GM19438 (cell line): ENCODE measurements at regions not wholly inside any gene's neighbourhood (a gene's known extent, or its start where the extent isn't known, plus 50 kb on each side); places are given as distances from the start of the nearest gene placed in this dataset.
"Not testable (repeated sequence)": the region's sequence is repeated elsewhere in the genome, so short reads cannot be mapped to it uniquely, and the experiment has no call there.

Source experiments
- ATAC-seq: cut with Tn5 transposase; IDR thresholded peaks from one replicate; pipeline ENCODE4 v1.9.1; 2021; ENCODE audit warnings: low read depth; ENCODE audit not compliant: unreplicated experiment

- ATAC-seq, result no peak
Measured at GRCh38 chr4:54403700-54404453, 174.8 kb downstream of the PDGFRA start.

DNA sequence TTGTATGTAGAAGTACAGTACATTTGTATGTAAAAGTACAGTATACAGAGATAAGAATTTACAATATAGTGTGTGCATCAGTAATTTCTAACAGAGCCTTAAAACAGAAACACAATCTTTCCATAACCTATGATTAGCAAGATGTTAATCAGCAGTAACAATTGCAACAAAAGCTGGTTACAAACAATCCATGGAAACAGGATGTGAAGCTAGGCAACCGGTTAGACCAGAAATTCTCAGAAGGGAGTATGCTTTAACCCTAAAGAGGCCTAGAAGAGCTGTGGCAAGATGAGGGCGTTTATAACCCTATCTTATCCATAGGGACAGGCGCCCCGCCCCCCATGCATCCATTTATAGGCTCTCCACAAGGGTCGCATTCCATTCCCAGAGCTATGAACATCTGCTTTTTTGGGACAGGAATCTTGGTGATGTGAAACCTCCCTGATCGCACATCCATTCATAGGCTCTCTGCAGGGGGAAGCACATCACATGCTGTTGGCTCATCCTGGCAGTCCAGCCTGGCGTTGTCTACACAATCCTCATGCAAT lies 180.3 kb downstream of the PDGFRA start:
- not testable (repeated sequence) for ATAC-seq

DNA sequence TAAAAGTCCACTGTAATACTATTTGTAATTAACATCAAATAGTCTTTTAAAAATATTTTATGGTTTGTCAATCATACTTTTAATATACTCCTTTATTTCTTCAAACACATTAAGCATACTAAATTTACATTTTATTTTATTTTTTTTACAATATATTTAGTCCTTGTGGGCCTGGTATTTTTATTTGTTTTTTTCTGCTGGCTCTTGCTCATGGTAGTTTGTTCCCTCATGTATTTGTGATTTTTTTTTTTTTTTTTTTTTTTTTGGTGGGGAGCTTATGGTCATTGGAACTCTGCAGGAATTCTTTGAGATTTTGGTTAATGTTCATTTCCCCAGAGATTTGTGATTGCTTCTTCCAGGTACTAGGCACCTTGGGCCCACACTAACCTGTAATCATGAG lies 185.5 kb downstream of the PDGFRA start:
- no peak for ATAC-seq

GRCh38 chr4:54417476-54417875 lies 188.4 kb downstream of the PDGFRA start:
- ATAC-seq, result no peak

DNA sequence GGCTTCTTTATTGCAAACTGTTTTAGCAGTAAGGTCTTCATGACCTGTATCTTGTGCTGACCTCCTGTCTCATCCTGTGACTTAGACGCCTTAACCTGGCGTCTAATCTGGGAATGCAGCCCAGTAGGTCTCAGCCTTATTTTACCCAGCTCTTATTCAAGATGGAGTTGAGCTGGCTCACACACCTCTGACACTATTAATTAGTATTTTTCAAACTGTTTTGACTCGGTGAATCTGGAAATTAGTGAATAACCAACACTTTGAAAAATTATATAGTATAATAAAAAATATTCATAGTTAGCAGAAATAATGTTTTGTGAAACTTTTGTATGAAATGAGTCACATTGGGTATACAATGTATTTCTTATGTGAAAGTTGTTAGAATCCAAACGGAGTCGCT lies 189.4 kb downstream of the PDGFRA start:
- no peak for ATAC-seq

- ATAC-seq, result no peak
Measured at GRCh38 chr4:54423066-54423465, 194.0 kb downstream of the PDGFRA start.

DNA sequence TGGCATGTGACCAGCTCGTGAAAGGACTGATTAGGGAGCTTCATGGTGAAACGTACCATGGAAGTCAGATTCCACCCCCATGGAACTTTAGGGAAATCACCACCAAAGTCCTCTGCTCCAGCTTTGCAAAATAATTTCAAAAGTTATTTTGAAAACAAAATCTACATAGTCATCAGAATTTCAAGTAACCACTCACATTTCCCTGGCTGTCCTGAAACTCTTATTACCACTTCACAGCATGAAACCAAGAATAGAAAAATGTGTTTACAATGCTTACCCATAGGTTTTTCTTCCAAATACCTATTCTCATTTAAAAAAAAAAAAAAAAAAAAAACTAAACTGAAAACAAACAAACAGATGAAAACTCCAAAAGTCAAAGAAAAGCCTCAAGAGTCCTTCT lies 198.7 kb downstream of the PDGFRA start:
- no peak for ATAC-seq

DNA sequence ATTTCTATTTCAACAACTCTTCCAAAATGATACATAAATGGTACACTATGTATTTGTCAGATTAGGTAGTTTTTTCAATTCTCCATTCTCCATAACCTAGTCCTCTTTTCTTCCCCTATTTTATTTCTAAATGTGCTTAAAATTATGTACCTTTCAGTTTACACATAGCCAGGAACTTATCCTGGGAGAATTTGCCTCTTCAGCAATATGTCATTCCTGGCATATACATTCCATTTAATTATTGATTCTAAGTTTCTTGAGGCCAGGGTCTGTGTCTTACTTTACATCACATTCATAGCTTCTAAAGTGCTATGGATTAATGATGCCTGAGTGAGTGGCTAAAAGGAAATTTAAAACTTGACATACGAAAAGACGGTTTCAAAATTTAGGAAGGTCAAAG lies 199.8 kb downstream of the PDGFRA start:
- no peak for ATAC-seq

GRCh38 chr4:54433686-54434085 lies 204.6 kb downstream of the PDGFRA start:
- ATAC-seq, result no peak

DNA sequence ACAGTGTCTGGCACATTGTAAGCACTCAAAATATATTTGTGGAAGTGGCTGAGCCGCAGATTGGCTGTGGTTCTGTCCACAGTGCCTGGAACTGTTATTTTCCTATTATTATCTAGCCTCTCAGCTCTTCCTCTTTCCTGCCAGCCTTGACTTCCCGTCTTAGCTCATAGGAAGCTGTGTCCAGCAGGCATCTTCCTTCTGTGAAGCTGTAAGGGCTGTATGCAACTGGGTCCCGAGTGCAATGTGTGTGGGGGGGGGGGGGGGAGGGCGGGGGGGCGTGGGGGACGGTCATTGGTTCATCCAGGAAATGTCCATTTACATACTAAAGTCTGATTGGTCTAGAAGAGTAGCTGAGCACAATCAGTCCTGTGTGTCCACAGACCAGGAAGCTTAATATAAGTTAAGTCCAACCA lies 210.7 kb downstream of the PDGFRA start:
- no peak for ATAC-seq

DNA sequence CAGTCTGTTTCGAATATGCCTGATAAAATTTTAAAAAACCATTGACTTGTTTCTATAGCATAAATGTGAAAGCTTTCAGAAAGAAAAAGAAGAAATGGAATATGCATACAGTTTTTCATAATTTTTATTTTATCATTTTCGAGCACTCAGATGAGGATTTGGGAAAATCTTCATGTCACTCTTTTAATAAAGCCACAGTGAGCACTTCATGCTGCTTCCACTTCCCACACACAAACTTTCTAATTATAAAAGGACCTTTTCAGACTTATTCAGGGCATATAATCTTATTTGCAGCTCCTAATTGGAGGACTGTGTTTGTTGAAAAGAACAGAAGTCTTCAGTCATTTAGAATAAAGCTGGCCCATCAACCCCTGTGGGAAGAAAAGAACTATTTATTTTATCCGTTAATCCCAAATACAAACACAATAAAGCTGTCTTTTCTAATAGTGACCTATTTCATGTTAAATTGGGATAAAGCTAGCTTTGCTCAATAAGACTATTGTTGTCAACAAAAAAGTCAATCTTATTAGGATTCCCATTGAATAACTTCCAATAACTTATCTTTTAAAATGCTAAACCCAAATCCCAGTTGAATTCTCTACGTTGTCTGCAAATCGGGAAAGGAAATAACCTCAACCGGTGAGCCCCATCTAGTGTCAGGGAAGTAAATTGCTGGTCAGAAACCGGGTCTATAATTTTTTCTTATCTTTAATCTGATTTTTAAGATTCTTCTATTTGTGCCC lies 211.5 kb downstream of the PDGFRA start:
- no peak for ATAC-seq

GRCh38 chr4:54445866-54446265 lies 211.9 kb upstream of the KIT start:
- ATAC-seq, result no peak

- no peak for ATAC-seq
Measured at GRCh38 chr4:54446581-54446980, 211.2 kb upstream of the KIT start.

GRCh38 chr4:54447304-54447703 lies 210.5 kb upstream of the KIT start:
- ATAC-seq, result no peak

DNA sequence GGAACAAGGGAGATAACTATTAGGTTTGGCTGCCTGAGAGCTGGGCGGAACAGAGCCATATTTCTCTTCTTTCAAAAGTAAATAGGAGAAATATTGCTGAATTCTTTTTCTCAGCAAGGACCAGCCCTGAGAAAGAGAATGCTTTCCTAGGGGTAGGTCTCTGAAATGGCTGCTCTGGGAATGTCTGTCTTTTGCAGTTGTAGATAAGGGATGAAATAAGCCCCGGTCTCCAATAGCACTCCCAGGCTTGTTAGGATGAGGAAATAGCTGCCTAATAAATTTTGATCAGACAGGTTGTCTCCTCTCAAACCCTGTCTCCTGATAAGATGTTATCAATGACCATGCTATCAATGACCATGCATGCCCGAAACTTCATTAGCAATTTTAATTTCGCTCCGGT lies 207.8 kb upstream of the KIT start:
- ATAC-seq, result no peak

GRCh38 chr4:54466960-54467359 lies 190.8 kb upstream of the KIT start:
- not testable (repeated sequence) for ATAC-seq

- ATAC-seq, result no peak
Measured at GRCh38 chr4:54473077-54473545, 184.6 kb upstream of the KIT start.

GRCh38 chr4:54473798-54474197 lies 184.0 kb upstream of the KIT start:
- no peak for ATAC-seq

GRCh38 chr4:54475546-54475945 lies 182.2 kb upstream of the KIT start:
- ATAC-seq, result no peak

- no peak for ATAC-seq
Measured at GRCh38 chr4:54482529-54483200, 175.1 kb upstream of the KIT start.

- ATAC-seq, result no peak
Measured at GRCh38 chr4:54484383-54484782, 173.4 kb upstream of the KIT start.
